G401 (cell line): ENCODE measurements at regions not wholly inside any gene's neighbourhood (a gene's known extent, or its start where the extent isn't known, plus 50 kb on each side); places are given as distances from the start of the nearest gene placed in this dataset.
A peak's percentile ranks its signal among the peaks of the same experiment; 100 is the strongest.
"Not testable (repeated sequence)": the region's sequence is repeated elsewhere in the genome, so short reads cannot be mapped to it uniquely, and the experiment has no call there.

Experiments used
- DNase-seq: peaks from one replicate; pipeline ENCODE4 v3.0.0-alpha.2; 2015; ENCODE audit warnings: low spot score
- in situ Hi-C: cut with HindIII; loops from 2 replicates; pipeline ENCODE4 v1.10.0; 2016; ENCODE audit warnings: low sequenced_read_pairs, mixed read lengths

GRCh38 chr5:108696951-108697715 lies 50.6 kb upstream of the FER start:
- DNase-seq, result no peak

GRCh38 chr5:108696407-108696806 lies 51.3 kb upstream of the FER start:
- in situ Hi-C loops, result no loop called here

More at GRCh38 chr5:108696951-108697715, 50.6 kb upstream of the FER start:
- in situ Hi-C loops, result no loop called here

DNA sequence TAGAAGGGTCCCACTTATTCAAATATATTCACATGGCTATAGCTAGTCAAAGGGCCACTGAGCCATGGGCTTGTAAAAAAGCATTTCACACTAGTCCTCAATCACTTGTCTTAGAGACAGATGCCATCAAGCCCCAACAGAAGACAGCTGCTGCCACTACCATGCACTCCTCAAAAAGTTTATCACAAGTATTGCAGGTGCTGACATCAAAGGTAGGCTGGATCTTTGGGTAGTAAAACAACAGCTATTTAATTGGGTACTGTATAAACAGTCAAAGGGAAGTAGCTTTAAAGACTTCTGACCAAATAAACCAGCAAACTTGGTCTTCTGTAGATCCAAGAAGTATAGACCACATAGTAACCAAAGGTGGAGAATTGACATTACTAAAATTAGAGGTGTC lies 59.2 kb upstream of the FER start:
- no peak for DNase-seq
- in situ Hi-C loops, result no loop called here

More at GRCh38 chr5:108696407-108696806, 51.3 kb upstream of the FER start:
- DNase-seq, result no peak

- in situ Hi-C loops, result no loop called here
- DNase-seq, result no peak
Measured at GRCh38 chr5:108687595-108688200, 60.0 kb upstream of the FER start.

DNA sequence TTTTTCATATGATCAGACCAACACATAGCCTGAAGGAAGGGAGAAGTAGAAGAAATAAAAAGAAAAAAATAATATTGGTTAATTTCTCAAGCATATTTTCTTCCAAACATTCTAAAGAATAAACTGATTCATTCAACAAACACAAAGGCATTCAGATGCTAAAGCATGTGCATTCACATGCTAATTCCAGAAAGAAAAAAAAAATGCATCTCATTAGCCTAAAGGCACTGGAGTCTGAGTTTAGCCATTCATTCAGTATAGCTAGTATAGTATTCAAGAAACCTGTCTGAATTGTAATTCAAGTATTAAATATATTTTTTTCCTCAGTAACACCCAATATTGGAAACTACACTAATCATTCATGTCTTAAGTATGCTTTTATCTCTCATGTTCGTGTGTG lies 61.0 kb upstream of the FER start:
- in situ Hi-C loops, result no loop called here
- DNase-seq, result no peak

GRCh38 chr5:108685448-108686216 lies 62.1 kb upstream of the FER start:
- DNase-seq, in situ Hi-C loops: not testable (repeated sequence)

DNA sequence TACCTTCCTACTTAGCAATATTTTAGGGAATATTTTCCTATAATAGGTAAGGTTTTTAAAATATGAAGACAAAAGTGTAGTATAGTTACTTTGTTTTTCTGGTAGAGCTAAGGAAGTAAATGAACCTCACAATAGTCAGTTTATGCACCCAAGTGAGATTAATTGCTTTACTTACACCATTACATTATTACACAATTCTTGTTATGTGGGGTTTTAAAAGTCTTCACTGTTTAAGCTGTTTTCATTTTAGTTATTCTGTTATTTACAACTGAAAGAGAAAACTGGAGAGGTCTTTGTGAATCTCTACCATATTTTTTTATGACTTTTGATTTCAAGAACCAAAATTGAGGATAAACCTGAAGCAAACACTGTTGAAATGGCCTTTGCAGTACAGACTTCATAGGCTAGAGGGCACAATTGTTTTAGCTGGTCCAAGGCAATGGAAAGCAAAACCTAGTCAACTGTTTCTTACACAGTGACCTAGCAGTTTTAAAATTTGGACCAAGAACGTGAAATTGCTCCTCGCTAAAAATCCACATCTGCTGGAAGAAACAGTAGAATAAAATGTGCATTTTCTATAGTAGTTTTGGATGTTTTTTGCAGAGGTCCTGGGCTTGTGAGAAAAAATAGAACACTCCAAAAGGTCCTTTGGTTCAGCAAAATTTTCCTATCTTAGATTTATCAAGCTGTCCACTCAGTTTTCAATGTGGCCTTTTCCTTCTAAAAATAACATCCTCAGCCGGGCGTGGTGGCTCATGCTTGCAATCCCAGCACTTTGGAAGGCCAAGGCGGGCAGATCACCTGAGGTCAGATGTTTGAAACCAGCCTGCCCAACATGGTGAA lies 66.4 kb upstream of the FER start:
- in situ Hi-C loops, result no loop called here
- DNase-seq, result peak; percentile 72

- no peak for DNase-seq
- in situ Hi-C loops, result no loop called here
Measured at GRCh38 chr5:108678091-108678490, 69.6 kb upstream of the FER start.

DNA sequence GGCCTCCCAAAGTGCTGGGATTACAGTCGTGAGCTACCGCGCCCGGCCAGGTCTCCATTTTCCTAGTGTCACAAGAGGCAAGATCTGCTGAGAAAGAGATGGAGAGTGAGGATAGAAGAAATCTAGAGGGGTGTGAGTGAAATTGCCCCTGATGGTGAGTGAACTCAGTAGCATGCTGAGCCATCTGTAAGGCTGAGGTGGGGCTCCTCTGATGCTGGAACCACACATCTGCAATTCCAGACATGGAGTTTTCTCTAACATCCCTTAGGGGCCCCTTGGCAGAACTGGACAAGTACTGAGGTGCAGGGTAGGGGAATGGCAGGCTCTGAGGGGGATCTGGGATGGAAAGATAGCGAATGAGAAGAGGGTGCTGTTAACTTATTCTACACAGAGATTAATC lies 72.0 kb upstream of the FER start:
- DNase-seq, result no peak
- in situ Hi-C loops, result no loop called here

DNA sequence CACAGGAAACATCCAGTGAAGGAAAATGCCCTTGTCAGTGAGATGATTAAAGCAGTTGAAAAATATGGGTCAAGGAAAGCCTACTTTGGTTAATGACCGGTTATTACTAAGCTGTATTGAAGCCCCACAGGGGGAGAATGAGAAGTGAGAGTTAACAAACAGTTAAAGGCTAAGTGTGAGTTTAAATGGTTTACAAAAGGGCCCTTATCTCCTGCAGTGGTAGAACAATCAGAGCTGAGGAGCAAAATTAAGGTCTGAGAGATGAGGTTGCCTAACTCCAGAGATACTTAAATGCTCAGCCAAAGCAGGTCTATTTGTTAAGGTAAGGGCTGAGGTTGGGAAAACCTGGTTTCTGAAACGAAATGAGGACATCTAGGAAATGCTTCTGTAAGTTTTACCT lies 75.1 kb upstream of the FER start:
- DNase-seq, result no peak
- in situ Hi-C loops, result no loop called here

- in situ Hi-C loops, result no loop called here
- DNase-seq, result no peak
Measured at GRCh38 chr5:108670591-108671289, 77.0 kb upstream of the FER start.

DNA sequence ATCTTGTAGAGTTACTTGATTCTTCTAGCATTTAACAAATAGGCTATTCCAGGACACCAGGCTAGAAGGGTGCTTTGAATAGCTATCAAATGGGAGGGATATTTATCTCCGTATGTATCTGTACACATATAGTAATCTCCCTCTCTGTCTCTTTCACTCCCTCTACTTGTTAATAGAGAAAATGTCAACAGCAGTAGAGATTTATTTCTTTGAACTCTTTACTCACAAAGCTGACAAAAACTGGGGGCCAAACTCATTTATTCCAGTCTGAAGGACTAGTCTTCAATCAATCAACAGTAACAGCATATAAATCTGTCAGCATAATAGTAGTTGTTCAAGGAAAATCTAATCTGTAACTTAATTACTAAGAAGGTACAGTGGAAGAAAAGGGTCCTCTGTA lies 78.2 kb upstream of the FER start:
- no peak for DNase-seq
- in situ Hi-C loops, result no loop called here

GRCh38 chr5:108661590-108662219 lies 86.0 kb upstream of the FER start:
- no peak for DNase-seq
- in situ Hi-C loops, result no loop called here

DNA sequence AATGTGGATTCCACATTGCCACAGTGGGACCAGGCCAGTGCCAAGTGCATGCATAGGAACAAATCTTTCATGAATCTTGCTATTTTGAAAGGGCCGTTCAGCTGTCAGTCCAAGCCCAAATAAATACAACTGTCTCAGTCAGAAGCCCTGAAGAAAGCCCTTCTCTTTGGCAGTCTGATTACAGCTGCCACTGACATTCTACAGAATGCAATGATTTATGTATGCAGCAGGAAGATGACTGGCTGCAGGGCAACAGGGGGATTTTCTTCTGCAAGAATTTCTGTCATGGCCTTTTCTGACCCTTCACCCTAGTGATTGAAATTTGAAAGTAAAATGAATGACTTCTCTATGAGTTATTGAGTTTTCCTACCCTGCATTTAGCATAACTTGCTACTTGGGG lies 86.7 kb upstream of the FER start:
- in situ Hi-C loops, result no loop called here

GRCh38 chr5:108660291-108660690 lies 87.4 kb upstream of the FER start:
- no peak for DNase-seq
- in situ Hi-C loops, result no loop called here

More for the DNA sequence above, 86.7 kb upstream of the FER start:
- no peak for DNase-seq

DNA sequence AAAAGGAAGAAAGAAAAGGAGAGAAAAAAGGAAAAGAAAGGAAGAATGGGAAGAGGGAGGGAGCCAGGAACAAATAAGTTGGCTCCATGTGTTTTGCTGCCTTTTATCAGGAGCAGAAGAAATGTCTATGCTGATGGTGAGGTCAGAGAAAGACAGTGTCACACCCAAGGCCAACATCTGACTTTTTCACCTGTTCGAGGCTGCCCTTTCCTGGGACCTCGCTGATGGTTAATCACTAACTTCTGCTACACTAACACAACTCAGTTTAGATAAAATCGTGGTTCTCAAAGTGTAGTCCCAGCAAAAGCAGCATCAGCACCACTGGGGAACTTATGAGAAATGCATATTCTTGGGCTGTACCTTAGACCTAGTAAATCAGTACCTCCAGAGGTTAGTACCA lies 88.2 kb upstream of the FER start:
- no peak for DNase-seq

GRCh38 chr5:108655750-108656450 lies 91.8 kb upstream of the FER start:
- in situ Hi-C loops, result no loop called here
- no peak for DNase-seq

More for the DNA sequence above, 88.2 kb upstream of the FER start:
- in situ Hi-C loops, result no loop called here

DNA sequence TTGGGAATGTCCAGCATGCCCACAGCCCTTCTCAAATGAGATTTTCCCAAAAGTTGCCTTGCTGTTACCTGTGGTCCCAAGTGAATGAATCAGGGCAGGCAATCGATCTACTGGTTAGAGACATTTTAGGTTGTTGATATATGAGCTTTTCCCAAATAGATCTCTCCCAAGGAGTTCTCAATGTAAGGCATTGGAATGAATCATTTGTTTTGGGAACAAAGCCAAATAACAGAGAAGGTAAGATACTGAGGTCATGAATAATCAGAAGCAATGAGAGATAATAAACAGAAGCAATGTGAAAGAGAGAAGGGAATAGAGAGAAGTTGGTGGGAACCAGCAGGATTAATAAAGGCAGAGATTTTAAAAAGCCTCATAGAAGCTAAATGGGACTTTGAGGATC lies 93.6 kb upstream of the FER start:
- in situ Hi-C loops, result no loop called here
- no peak for DNase-seq
